Body of pancreas (tissue), 4 donors: ENCODE measurements at regions not wholly inside any gene's neighbourhood (a gene's known extent, or its start where the extent isn't known, plus 50 kb on each side); places are given as distances from the start of the nearest gene placed in this dataset.

Experiments used
- ATAC-seq: fragments of 150-250 bp; one replicate; pipeline ENCODE4 v1.9.1; 2016
- DNase-seq, 4 donors: peaks; one replicate each; pipeline ENCODE4 v3.0.0-alpha.2; 2019
- H3K27ac ChIP-seq, 4 donors: fragments of 200-600 bp; sonication (generic); 1 replicate in 3 of 4; 2 replicates in 1 of 4; pipeline versions ENCODE4 v1.5.1 to v1.6.1; 2016 to 2019; ENCODE audit warnings: mild to moderate bottlenecking in 1 of 4, mixed read lengths in 1 of 4, moderate library complexity in 1 of 4
- H3K27me3 ChIP-seq, 2 donors: fragments of 200-600 bp; sonication (generic); one replicate each; pipeline ENCODE4 v1.6.0; 2016; ENCODE audit warnings: mild to moderate bottlenecking in 1 of 2
- H3K36me3 ChIP-seq, 2 donors: fragments of 200-600 bp; sonication (generic); replicated peaks in 1 of 2; 2 replicates each; pipeline ENCODE4 v1.5.1; 2016; ENCODE audit warnings: low read depth in 2 of 2; ENCODE audit not compliant: insufficient read depth in 1 of 2
- H3K4me1 ChIP-seq: fragments of 200-600 bp; sonication (generic); one replicate; pipeline ENCODE4 v1.6.0; 2016
- H3K4me3 ChIP-seq, 2 donors: fragments of 200-600 bp; sonication (generic); 1 replicate in 1 of 2; 2 replicates in 1 of 2; pipeline ENCODE4 v1.5.1; 2016 to 2019
- H3K9me3 ChIP-seq, 3 donors: fragments of 200-600 bp; sonication (generic); 1 replicate in 2 of 3; 2 replicates in 1 of 3; pipeline ENCODE4 v1.5.1; 2016
- CTCF ChIP-seq, 7 experiments: fragments of 450-650 bp in 4 of 7; fragments of 200-600 bp in 3 of 7; sonication (generic) in 3 of 7; IDR thresholded peaks; one replicate each; pipeline ENCODE4 v1.5.1; 2016 to 2019; ENCODE audit warnings: antibody characterized with exemption in 7 of 7
- POLR2A ChIP-seq, 3 donors: fragments of 450-650 bp; IDR thresholded peaks; one replicate each; pipeline ENCODE4 v1.6.1; 2016; ENCODE audit warnings: antibody characterized with exemption in 3 of 3, mild to moderate bottlenecking in 2 of 3
- WGBS, 2 donors: methylation state at CpG; one replicate each; pipeline ENCODE4 v1.1.5; 2017; 5-methylcytosine and 5-hydroxymethylcytosine counted together
- intact Hi-C: fragments of 100-400 bp; cut with DNase I; formaldehyde crosslinking; loops from one replicate; pipeline ENCODE4 v1.15.1; 2023

GRCh38 chr18:2256577-2256976, 314.7 kb downstream of the METTL4 start:
- intact Hi-C loops, result no loop called here
- ATAC-seq (no peak), DNase-seq (no peak)
- Histone ChIP-seq H3K4me1 (no peaks in the 10 kb centered on the region), H3K4me3 (no peak overlapping the region), H3K36me3 (no peaks in the 10 kb centered on the region), H3K27ac (no peak overlapping the region), H3K9me3 (no peaks in the 10 kb centered on the region), H3K27me3 (no peaks in the 10 kb centered on the region)
- TF ChIP-seq CTCF (IDR thresholded peaks at IDR 0.05) (no peak), POLR2A (IDR thresholded peaks at IDR 0.05) (no peak)
- 91 to 100% methylated on average over 1 of the region's 1 CpG for WGBS, 2 donors

- Histone ChIP-seq H3K27ac (no peak overlapping the region), H3K4me3 (no peak overlapping the region), H3K36me3 (no peaks in the 10 kb centered on the region), H3K4me1 (no peaks in the 10 kb centered on the region), H3K27me3 (no peaks in the 10 kb centered on the region), H3K9me3 (no peaks in the 10 kb centered on the region)
- intact Hi-C loops, result no loop called here
- no peak for TF ChIP-seq POLR2A (IDR thresholded peaks at IDR 0.05)
- no peak for TF ChIP-seq CTCF (IDR thresholded peaks at IDR 0.05)
- ATAC-seq (no peak), DNase-seq (no peak)
- 17 to 20% methylated on average over 6 of the region's 6 CpGs for WGBS, 2 donors
Measured at GRCh38 chr18:2258954-2259353, 312.4 kb downstream of the METTL4 start.

- Histone ChIP-seq H3K27me3 (no peaks in the 10 kb centered on the region), H3K4me1 (no peaks in the 10 kb centered on the region), H3K9me3 (no peaks in the 10 kb centered on the region), H3K4me3 (no peak overlapping the region), H3K27ac (no peak overlapping the region), H3K36me3 (no peaks in the 10 kb centered on the region)
- WGBS, 2 donors, result 83 to 84% methylated on average over 8 of the region's 8 CpGs
- TF ChIP-seq CTCF (IDR thresholded peaks at IDR 0.05) (no peak), POLR2A (IDR thresholded peaks at IDR 0.05) (no peak)
- ATAC-seq (no peak), DNase-seq (no peak)
- intact Hi-C loops, result no loop called here
Measured at GRCh38 chr18:2263303-2263890, 307.9 kb downstream of the METTL4 start.

GRCh38 chr18:2274613-2275012, 296.7 kb downstream of the METTL4 start:
- Histone ChIP-seq H3K27ac (no peak overlapping the region), H3K36me3 (no peaks in the 10 kb centered on the region), H3K27me3 (no peaks in the 10 kb centered on the region), H3K4me3 (no peak overlapping the region), H3K9me3 (no peaks in the 10 kb centered on the region), H3K4me1 (no peaks in the 10 kb centered on the region)
- ATAC-seq (no peak), DNase-seq (no peak)
- no peak for TF ChIP-seq CTCF (IDR thresholded peaks at IDR 0.05)
- no peak for TF ChIP-seq POLR2A (IDR thresholded peaks at IDR 0.05)
- intact Hi-C loops, result no loop called here
- WGBS, 2 donors, result 56 to 59% methylated on average over 2 of the region's 2 CpGs

- WGBS, 2 donors, result 41 to 46% methylated on average over 1 of the region's 1 CpG
- H3K27ac ChIP-seq, result no peak overlapping the region
- no peak for ATAC-seq
- TF ChIP-seq CTCF (IDR thresholded peaks at IDR 0.05), result no peak
- no peak for TF ChIP-seq POLR2A (IDR thresholded peaks at IDR 0.05)
- no peaks in the 10 kb centered on the region for H3K9me3 ChIP-seq
- H3K36me3 ChIP-seq, result no peaks in the 10 kb centered on the region
- DNase-seq, result no peak
- no peaks in the 10 kb centered on the region for H3K27me3 ChIP-seq
- no peak overlapping the region for H3K4me3 ChIP-seq
- intact Hi-C loops, result no loop called here
- H3K4me1 ChIP-seq, result no peaks in the 10 kb centered on the region
Measured at GRCh38 chr18:2281086-2281485, 290.2 kb downstream of the METTL4 start.
